HL-60 (cell line): ENCODE measurements at regions not wholly inside any gene's neighbourhood (a gene's known extent, or its start where the extent isn't known, plus 50 kb on each side); places are given as distances from the start of the nearest gene placed in this dataset.

Source experiments
- DNase-seq, 2 experiments: peaks; one replicate each; pipeline ENCODE4 v3.0.0-alpha.2; 2010 to 2020; ENCODE audit warnings: low read depth in 1 of 2, low spot score in 1 of 2
- H3K27ac ChIP-seq: fragments of 250-450 bp; sonication (Bioruptor Pico); replicated peaks from 2 replicates; pipeline ENCODE4 v1.5.1; 2020; ENCODE audit warnings: mild to moderate bottlenecking, moderate library complexity
- H3K27me3 ChIP-seq: fragments of 250-450 bp; sonication (Bioruptor Pico); 2 replicates; pipeline ENCODE4 v1.5.1; 2021; ENCODE audit warnings: mild to moderate bottlenecking, moderate library complexity; ENCODE audit not compliant: insufficient read depth, poor library complexity, severe bottlenecking
- H3K4me3 ChIP-seq: replicated peaks from 2 replicates; pipeline ENCODE4 v1.5.1; 2011; ENCODE audit warnings: mild to moderate bottlenecking, control low read depth, low read length; ENCODE audit not compliant: insufficient read depth
- GABPA ChIP-seq: IDR thresholded peaks from 2 replicates; pipeline ENCODE4 v1.6.1; 2012; ENCODE audit warnings: low read depth
- POLR2AphosphoS5 ChIP-seq: IDR thresholded peaks from 2 replicates; pipeline ENCODE4 v1.6.1; 2012; ENCODE audit warnings: low read depth
- SPI1 ChIP-seq: IDR thresholded peaks from 2 replicates; pipeline ENCODE4 v1.6.1; 2012; ENCODE audit warnings: low read depth, mild to moderate bottlenecking, borderline replicate concordance
- TF ChIP-seq, protein P1 (sequence below): IDR thresholded peaks from 2 replicates; pipeline ENCODE4 v1.6.1; 2012; ENCODE audit warnings: low read depth; ENCODE audit not compliant: insufficient replicate concordance
- TF ChIP-seq, protein P2 (sequence below): IDR thresholded peaks from one replicate; pipeline ENCODE4 v1.5.1; 2011; ENCODE audit warnings: low read length, control low read depth, inconsistent platforms; ENCODE audit not compliant: insufficient read depth

DNA sequence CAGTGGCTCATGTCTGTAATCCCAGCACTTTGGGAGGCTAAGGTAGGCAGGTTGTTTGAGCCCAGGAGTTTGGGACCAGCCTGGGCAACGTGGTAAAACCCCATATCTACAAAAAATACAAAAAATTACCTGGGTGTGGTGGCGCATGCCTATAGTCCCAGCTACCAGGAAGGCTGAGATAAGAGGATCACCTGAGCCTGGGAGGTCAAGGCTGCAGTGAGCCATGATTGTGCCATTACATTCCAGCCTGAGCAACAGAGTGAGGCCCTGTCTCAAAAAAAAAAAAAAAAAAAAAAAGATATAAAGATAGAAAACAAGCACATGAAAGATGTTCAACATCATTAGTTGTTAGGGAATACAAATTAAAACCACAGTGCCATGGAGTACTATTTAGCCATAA is 65.3 kb upstream of the UGP2 start:
- H3K27ac ChIP-seq = no peak overlapping the region
- H3K27me3 ChIP-seq = no peaks in the 10 kb centered on the region
- no peak overlapping the region for H3K4me3 ChIP-seq
- TF ChIP-seq, protein P1, sequence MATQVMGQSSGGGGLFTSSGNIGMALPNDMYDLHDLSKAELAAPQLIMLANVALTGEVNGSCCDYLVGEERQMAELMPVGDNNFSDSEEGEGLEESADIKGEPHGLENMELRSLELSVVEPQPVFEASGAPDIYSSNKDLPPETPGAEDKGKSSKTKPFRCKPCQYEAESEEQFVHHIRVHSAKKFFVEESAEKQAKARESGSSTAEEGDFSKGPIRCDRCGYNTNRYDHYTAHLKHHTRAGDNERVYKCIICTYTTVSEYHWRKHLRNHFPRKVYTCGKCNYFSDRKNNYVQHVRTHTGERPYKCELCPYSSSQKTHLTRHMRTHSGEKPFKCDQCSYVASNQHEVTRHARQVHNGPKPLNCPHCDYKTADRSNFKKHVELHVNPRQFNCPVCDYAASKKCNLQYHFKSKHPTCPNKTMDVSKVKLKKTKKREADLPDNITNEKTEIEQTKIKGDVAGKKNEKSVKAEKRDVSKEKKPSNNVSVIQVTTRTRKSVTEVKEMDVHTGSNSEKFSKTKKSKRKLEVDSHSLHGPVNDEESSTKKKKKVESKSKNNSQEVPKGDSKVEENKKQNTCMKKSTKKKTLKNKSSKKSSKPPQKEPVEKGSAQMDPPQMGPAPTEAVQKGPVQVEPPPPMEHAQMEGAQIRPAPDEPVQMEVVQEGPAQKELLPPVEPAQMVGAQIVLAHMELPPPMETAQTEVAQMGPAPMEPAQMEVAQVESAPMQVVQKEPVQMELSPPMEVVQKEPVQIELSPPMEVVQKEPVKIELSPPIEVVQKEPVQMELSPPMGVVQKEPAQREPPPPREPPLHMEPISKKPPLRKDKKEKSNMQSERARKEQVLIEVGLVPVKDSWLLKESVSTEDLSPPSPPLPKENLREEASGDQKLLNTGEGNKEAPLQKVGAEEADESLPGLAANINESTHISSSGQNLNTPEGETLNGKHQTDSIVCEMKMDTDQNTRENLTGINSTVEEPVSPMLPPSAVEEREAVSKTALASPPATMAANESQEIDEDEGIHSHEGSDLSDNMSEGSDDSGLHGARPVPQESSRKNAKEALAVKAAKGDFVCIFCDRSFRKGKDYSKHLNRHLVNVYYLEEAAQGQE = no peak
- TF ChIP-seq POLR2AphosphoS5 (no peak), GABPA (no peak), SPI1 (no peak)
- TF ChIP-seq, protein P2, sequence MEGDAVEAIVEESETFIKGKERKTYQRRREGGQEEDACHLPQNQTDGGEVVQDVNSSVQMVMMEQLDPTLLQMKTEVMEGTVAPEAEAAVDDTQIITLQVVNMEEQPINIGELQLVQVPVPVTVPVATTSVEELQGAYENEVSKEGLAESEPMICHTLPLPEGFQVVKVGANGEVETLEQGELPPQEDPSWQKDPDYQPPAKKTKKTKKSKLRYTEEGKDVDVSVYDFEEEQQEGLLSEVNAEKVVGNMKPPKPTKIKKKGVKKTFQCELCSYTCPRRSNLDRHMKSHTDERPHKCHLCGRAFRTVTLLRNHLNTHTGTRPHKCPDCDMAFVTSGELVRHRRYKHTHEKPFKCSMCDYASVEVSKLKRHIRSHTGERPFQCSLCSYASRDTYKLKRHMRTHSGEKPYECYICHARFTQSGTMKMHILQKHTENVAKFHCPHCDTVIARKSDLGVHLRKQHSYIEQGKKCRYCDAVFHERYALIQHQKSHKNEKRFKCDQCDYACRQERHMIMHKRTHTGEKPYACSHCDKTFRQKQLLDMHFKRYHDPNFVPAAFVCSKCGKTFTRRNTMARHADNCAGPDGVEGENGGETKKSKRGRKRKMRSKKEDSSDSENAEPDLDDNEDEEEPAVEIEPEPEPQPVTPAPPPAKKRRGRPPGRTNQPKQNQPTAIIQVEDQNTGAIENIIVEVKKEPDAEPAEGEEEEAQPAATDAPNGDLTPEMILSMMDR = no peak
- DNase-seq = no peak

DNA sequence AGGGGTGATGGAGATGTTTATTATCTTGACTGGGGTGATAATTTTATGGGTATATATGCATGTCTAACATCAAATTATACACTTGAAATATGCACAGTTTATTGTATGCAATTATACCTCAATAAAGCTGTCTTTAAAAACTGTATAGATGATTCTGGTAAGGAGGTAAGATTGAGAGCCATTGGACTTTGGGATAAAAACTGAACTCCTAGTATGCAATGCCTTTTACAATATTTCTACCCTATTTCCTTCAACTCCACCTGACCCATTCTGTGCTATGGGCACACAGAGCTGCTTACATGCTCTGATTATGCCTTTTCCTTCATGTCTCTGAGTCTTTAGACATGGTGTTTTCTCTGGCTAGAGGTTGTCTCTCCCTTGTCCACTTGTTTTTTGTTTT is 63.9 kb upstream of the UGP2 start:
- Histone ChIP-seq H3K27me3 (no peaks in the 10 kb centered on the region), H3K27ac (no peak overlapping the region), H3K4me3 (no peak overlapping the region)
- no peak for TF ChIP-seq POLR2AphosphoS5
- TF ChIP-seq, protein P1 = no peak
- no peak for DNase-seq

DNA sequence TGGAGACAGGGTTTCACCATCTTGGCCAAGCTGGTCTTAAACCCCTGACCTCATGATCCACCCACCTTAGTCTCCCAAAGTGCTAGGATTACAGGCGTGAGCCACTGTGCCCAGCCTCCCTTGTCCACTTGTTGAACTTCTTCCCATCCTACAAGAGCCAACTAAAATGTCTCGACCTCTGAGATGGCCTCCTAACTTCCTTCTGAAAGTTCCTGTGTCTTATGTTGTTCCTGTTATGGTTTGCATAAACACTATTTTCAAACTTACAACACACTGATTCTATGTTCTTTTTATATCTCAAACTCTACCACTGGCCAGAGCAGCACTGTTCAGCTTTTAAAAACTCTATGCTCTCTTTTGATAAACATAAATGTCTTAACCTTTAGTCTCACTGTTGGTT is 63.3 kb upstream of the UGP2 start:
- H3K27ac ChIP-seq = no peak overlapping the region
- DNase-seq = no peak
- TF ChIP-seq GABPA (no peak), SPI1 (no peak), POLR2AphosphoS5 (no peak)
- TF ChIP-seq, protein P2 = no peak
- TF ChIP-seq, protein P1 = no peak
- H3K27me3 ChIP-seq = no peaks in the 10 kb centered on the region
- no peak overlapping the region for H3K4me3 ChIP-seq
